ENCODE measurements at regions not wholly inside any gene's neighbourhood (a gene's known extent, or its start where the extent isn't known, plus 50 kb on each side); places are given as distances from the start of the nearest gene placed in this dataset.

- Histone ChIP-seq H3K79me1 (ENCODE audit: low read depth, low read length) (no peaks in the 10 kb centered on the region), H2BK120ac (ENCODE audit: low read depth, low read length) (no peak overlapping the region), H3K9me3 (replicated peaks in 1 of 2; ENCODE audit: control insufficient read depth in 2 of 2, insufficient read depth in 1 of 2, low read depth in 1 of 2, low read length in 2 of 2) (no peaks in the 10 kb centered on the region), H2AFZ (ENCODE audit: low read length) (no peak overlapping the region), H4K8ac (ENCODE audit: low read depth, low read length) (no peak overlapping the region), H2BK5ac (ENCODE audit: low read length) (no peak overlapping the region), H3K36me3 (replicated peaks in 1 of 2; ENCODE audit: control insufficient read depth in 2 of 2, insufficient read depth in 2 of 2, low read length in 2 of 2) (no peaks in the 10 kb centered on the region), H2BK12ac (ENCODE audit: low read length) (no peak overlapping the region), H4K91ac (ENCODE audit: low read depth, low read length, poor library complexity) (no peak overlapping the region), H2BK15ac (ENCODE audit: low read length) (no peak overlapping the region), H3K9ac (ENCODE audit: low read depth, low read length, poor library complexity) (no peak overlapping the region), H2AK5ac (ENCODE audit: low read depth, low read length) (no peak overlapping the region), H3K4me3 (ENCODE audit: low read length in 2 of 2) (no peak overlapping the region), H3K18ac (ENCODE audit: low read length) (no peak overlapping the region), H3K27ac (replicated peaks; ENCODE audit: low read length) (no peak overlapping the region), H3K27me3 (ENCODE audit: control insufficient read depth in 3 of 3, insufficient read depth in 3 of 3, low read depth in 1 of 3, low read length in 3 of 3) (no peaks in the 10 kb centered on the region), H3K4me2 (ENCODE audit: insufficient read depth, low read length, poor library complexity, severe bottlenecking) (no peak overlapping the region), H3K4me1 (ENCODE audit: control insufficient read depth in 2 of 2, insufficient read depth in 1 of 2, low read depth in 1 of 2, low read length in 2 of 2) (peaks cover 0 to 4% of the 10 kb centered on the region in 2 donors), H3K23ac (ENCODE audit: low read depth, low read length, poor library complexity) (no peak overlapping the region), H3K4ac (ENCODE audit: low read length) (no peak overlapping the region), H3K14ac (ENCODE audit: low read length) (no peak overlapping the region)
- no peak for DNase-seq (ENCODE audit: low spot score)
- WGBS, 2 donors (ENCODE audit: extremely low coverage in 2 of 2, insufficient read length in 2 of 2, insufficient replicate concordance in 1 of 2) = no CpG with 5 or more reads among the region's 1 CpG
These were observed 574.2 kb upstream of the CDH4 start for GRCh38 chr20:60677819-60678218.

GRCh38 chr20:60680554-60680953 lies 571.5 kb upstream of the CDH4 start:
- H3K18ac ChIP-seq (ENCODE audit: low read length) = no peak overlapping the region
- no peak overlapping the region for H3K23ac ChIP-seq (ENCODE audit: low read depth, low read length, poor library complexity)
- no peak overlapping the region for H2BK12ac ChIP-seq (ENCODE audit: low read length)
- no peak overlapping the region for H3K9ac ChIP-seq (ENCODE audit: low read depth, low read length, poor library complexity)
- no peaks in the 10 kb centered on the region for H3K27me3 ChIP-seq (ENCODE audit: control insufficient read depth in 3 of 3, insufficient read depth in 3 of 3, low read depth in 1 of 3, low read length in 3 of 3)
- H3K36me3 ChIP-seq (replicated peaks in 1 of 2; ENCODE audit: control insufficient read depth in 2 of 2, insufficient read depth in 2 of 2, low read length in 2 of 2) = no peaks in the 10 kb centered on the region
- no peak overlapping the region for H3K4me2 ChIP-seq (ENCODE audit: insufficient read depth, low read length, poor library complexity, severe bottlenecking)
- no peaks in the 10 kb centered on the region for H3K4me1 ChIP-seq (ENCODE audit: control insufficient read depth in 2 of 2, insufficient read depth in 1 of 2, low read depth in 1 of 2, low read length in 2 of 2)
- H3K14ac ChIP-seq (ENCODE audit: low read length) = no peak overlapping the region
- H2AFZ ChIP-seq (ENCODE audit: low read length) = no peak overlapping the region
- H3K4ac ChIP-seq (ENCODE audit: low read length) = no peak overlapping the region
- WGBS, 2 donors (ENCODE audit: extremely low coverage in 2 of 2, insufficient read length in 2 of 2, insufficient replicate concordance in 1 of 2) = no CpG with 5 or more reads among the region's 6 CpGs
- H3K4me3 ChIP-seq (ENCODE audit: low read length in 2 of 2) = no peak overlapping the region
- no peak overlapping the region for H2BK120ac ChIP-seq (ENCODE audit: low read depth, low read length)
- no peaks in the 10 kb centered on the region for H3K9me3 ChIP-seq (replicated peaks in 1 of 2; ENCODE audit: control insufficient read depth in 2 of 2, insufficient read depth in 1 of 2, low read depth in 1 of 2, low read length in 2 of 2)
- no peak overlapping the region for H2BK15ac ChIP-seq (ENCODE audit: low read length)
- no peak overlapping the region for H3K27ac ChIP-seq (replicated peaks; ENCODE audit: low read length)
- H2BK5ac ChIP-seq (ENCODE audit: low read length) = no peak overlapping the region
- no peak for DNase-seq (ENCODE audit: low spot score)
- no peak overlapping the region for H2AK5ac ChIP-seq (ENCODE audit: low read depth, low read length)
- H3K79me1 ChIP-seq (ENCODE audit: low read depth, low read length) = no peaks in the 10 kb centered on the region
- H4K91ac ChIP-seq (ENCODE audit: low read depth, low read length, poor library complexity) = no peak overlapping the region
- no peak overlapping the region for H4K8ac ChIP-seq (ENCODE audit: low read depth, low read length)

- H3K4me3 ChIP-seq (ENCODE audit: low read length in 2 of 2) = no peak overlapping the region
- no peaks in the 10 kb centered on the region for H3K27me3 ChIP-seq (ENCODE audit: control insufficient read depth in 3 of 3, insufficient read depth in 3 of 3, low read depth in 1 of 3, low read length in 3 of 3)
- no peaks in the 10 kb centered on the region for H3K36me3 ChIP-seq (replicated peaks in 1 of 2; ENCODE audit: control insufficient read depth in 2 of 2, insufficient read depth in 2 of 2, low read length in 2 of 2)
- H3K9ac ChIP-seq (ENCODE audit: low read depth, low read length, poor library complexity) = no peak overlapping the region
- H3K14ac ChIP-seq (ENCODE audit: low read length) = no peak overlapping the region
- no peaks in the 10 kb centered on the region for H3K9me3 ChIP-seq (replicated peaks in 1 of 2; ENCODE audit: control insufficient read depth in 2 of 2, insufficient read depth in 1 of 2, low read depth in 1 of 2, low read length in 2 of 2)
- no peak overlapping the region for H2AFZ ChIP-seq (ENCODE audit: low read length)
- no peaks in the 10 kb centered on the region for H3K79me1 ChIP-seq (ENCODE audit: low read depth, low read length)
- no peak overlapping the region for H3K18ac ChIP-seq (ENCODE audit: low read length)
- no peak overlapping the region for H4K8ac ChIP-seq (ENCODE audit: low read depth, low read length)
- no peak overlapping the region for H4K91ac ChIP-seq (ENCODE audit: low read depth, low read length, poor library complexity)
- no peak overlapping the region for H3K23ac ChIP-seq (ENCODE audit: low read depth, low read length, poor library complexity)
- no peak overlapping the region for H2BK15ac ChIP-seq (ENCODE audit: low read length)
- no peak overlapping the region for H2AK5ac ChIP-seq (ENCODE audit: low read depth, low read length)
- no peak overlapping the region for H2BK12ac ChIP-seq (ENCODE audit: low read length)
- DNase-seq (ENCODE audit: low spot score) = no peak
- H2BK120ac ChIP-seq (ENCODE audit: low read depth, low read length) = no peak overlapping the region
- H3K4me1 ChIP-seq (ENCODE audit: control insufficient read depth in 2 of 2, insufficient read depth in 1 of 2, low read depth in 1 of 2, low read length in 2 of 2) = peaks cover 0 to 2% of the 10 kb centered on the region in 2 donors
- H3K4me2 ChIP-seq (ENCODE audit: insufficient read depth, low read length, poor library complexity, severe bottlenecking) = no peak overlapping the region
- WGBS, 2 donors (ENCODE audit: extremely low coverage in 2 of 2, insufficient read length in 2 of 2, insufficient replicate concordance in 1 of 2) = no CpG with 5 or more reads among the region's 8 CpGs
- H3K27ac ChIP-seq (replicated peaks; ENCODE audit: low read length) = no peak overlapping the region
- no peak overlapping the region for H2BK5ac ChIP-seq (ENCODE audit: low read length)
- H3K4ac ChIP-seq (ENCODE audit: low read length) = no peak overlapping the region
These were observed 564.8 kb upstream of the CDH4 start for GRCh38 chr20:60687213-60687612.

GRCh38 chr20:60690771-60691170 lies 561.3 kb upstream of the CDH4 start:
- Histone ChIP-seq H3K4ac (ENCODE audit: low read length) (no peak overlapping the region), H2BK15ac (ENCODE audit: low read length) (no peak overlapping the region), H3K14ac (ENCODE audit: low read length) (no peak overlapping the region), H3K9me3 (replicated peaks in 1 of 2; ENCODE audit: control insufficient read depth in 2 of 2, insufficient read depth in 1 of 2, low read depth in 1 of 2, low read length in 2 of 2) (no peaks in the 10 kb centered on the region), H2BK5ac (ENCODE audit: low read length) (no peak overlapping the region), H3K27ac (replicated peaks; ENCODE audit: low read length) (no peak overlapping the region), H3K18ac (ENCODE audit: low read length) (no peak overlapping the region), H3K27me3 (ENCODE audit: control insufficient read depth in 3 of 3, insufficient read depth in 3 of 3, low read depth in 1 of 3, low read length in 3 of 3) (no peaks in the 10 kb centered on the region), H3K4me2 (ENCODE audit: insufficient read depth, low read length, poor library complexity, severe bottlenecking) (no peak overlapping the region), H2AK5ac (ENCODE audit: low read depth, low read length) (no peak overlapping the region), H3K79me1 (ENCODE audit: low read depth, low read length) (no peaks in the 10 kb centered on the region), H2BK120ac (ENCODE audit: low read depth, low read length) (no peak overlapping the region), H3K36me3 (replicated peaks in 1 of 2; ENCODE audit: control insufficient read depth in 2 of 2, insufficient read depth in 2 of 2, low read length in 2 of 2) (no peaks in the 10 kb centered on the region), H4K91ac (ENCODE audit: low read depth, low read length, poor library complexity) (no peak overlapping the region), H3K9ac (ENCODE audit: low read depth, low read length, poor library complexity) (no peak overlapping the region), H2BK12ac (ENCODE audit: low read length) (no peak overlapping the region), H3K4me3 (ENCODE audit: low read length in 2 of 2) (no peak overlapping the region), H3K23ac (ENCODE audit: low read depth, low read length, poor library complexity) (no peak overlapping the region), H3K4me1 (ENCODE audit: control insufficient read depth in 2 of 2, insufficient read depth in 1 of 2, low read depth in 1 of 2, low read length in 2 of 2) (peaks cover 5 to 13% of the 10 kb centered on the region in 2 donors), H2AFZ (ENCODE audit: low read length) (no peak overlapping the region), H4K8ac (ENCODE audit: low read depth, low read length) (no peak overlapping the region)
- WGBS, 2 donors (ENCODE audit: extremely low coverage in 2 of 2, insufficient read length in 2 of 2, insufficient replicate concordance in 1 of 2) = no CpG with 5 or more reads among the region's 3 CpGs
- DNase-seq (ENCODE audit: low spot score) = no peak

Measured in neuronal stem cell (in vitro differentiated cells).